NOMO-1 (cell line): ENCODE measurements at regions not wholly inside any gene's neighbourhood (a gene's known extent, or its start where the extent isn't known, plus 50 kb on each side); places are given as distances from the start of the nearest gene placed in this dataset.

ENCODE experiments used
- DNase-seq, 2 experiments: peaks; one replicate each; lab custom pipeline; 2025; ENCODE audit not compliant: unreplicated experiment in 2 of 2; lab: John Stamatoyannopoulos, UW

- no peak for DNase-seq
Observed at GRCh38 chr18:74023220-74023619, 124.4 kb downstream of the FBXO15 start.

GRCh38 chr18:74019864-74020263 is 127.8 kb downstream of the FBXO15 start:
- DNase-seq: no peak

GRCh38 chr18:74013955-74014354 is 133.7 kb downstream of the FBXO15 start:
- DNase-seq: peak; percentile 36 to 53

GRCh38 chr18:74012954-74013630 is 134.5 kb downstream of the FBXO15 start:
- no peak for DNase-seq

GRCh38 chr18:74006143-74006542 is 141.5 kb downstream of the FBXO15 start:
- DNase-seq: no peak

GRCh38 chr18:74005320-74006109 is 142.1 kb downstream of the FBXO15 start:
- no peak for DNase-seq

- DNase-seq: peak in 1 of 2 experiments; percentile 1
Observed at GRCh38 chr18:73992242-73993022, 155.2 kb downstream of the FBXO15 start.

GRCh38 chr18:73991570-73991969 is 156.1 kb downstream of the FBXO15 start:
- no peak for DNase-seq

GRCh38 chr18:73990258-73990657 is 157.4 kb downstream of the FBXO15 start:
- no peak for DNase-seq

- DNase-seq: no peak
Observed at GRCh38 chr18:73987247-73987980, 160.2 kb downstream of the FBXO15 start.

- DNase-seq: no peak
Observed at GRCh38 chr18:73986711-73987110, 160.9 kb downstream of the FBXO15 start.

- no peak for DNase-seq
Observed at GRCh38 chr18:73985855-73986625, 161.6 kb downstream of the FBXO15 start.

GRCh38 chr18:73983970-73984369 is 163.7 kb downstream of the FBXO15 start:
- DNase-seq: no peak

- DNase-seq: no peak
Observed at GRCh38 chr18:73983496-73983895, 164.1 kb downstream of the FBXO15 start.

- DNase-seq: no peak
Observed at GRCh38 chr18:73981796-73982195, 165.8 kb downstream of the FBXO15 start.

- no peak for DNase-seq
Observed at GRCh38 chr18:73980289-73980979, 167.2 kb downstream of the FBXO15 start.

- DNase-seq: no peak
Observed at GRCh38 chr18:73979742-73980141, 167.9 kb downstream of the FBXO15 start.

- DNase-seq: no peak
Observed at GRCh38 chr18:73976433-73976832, 171.2 kb downstream of the FBXO15 start.

- DNase-seq: no peak
Observed at GRCh38 chr18:73975266-73975665, 172.4 kb downstream of the FBXO15 start.
